RWPE2 (cell line): ENCODE measurements at regions not wholly inside any gene's neighbourhood (a gene's known extent, or its start where the extent isn't known, plus 50 kb on each side); places are given as distances from the start of the nearest gene placed in this dataset.

Source experiments
- ATAC-seq: fragments of 200-7000 bp; cut with Tn5 transposase; 3 replicates; pipeline ENCODE4 v1.9.1; 2021; ENCODE audit warnings: low read depth
- DNase-seq: peaks from one replicate; pipeline ENCODE4 v3.0.0-alpha.2; 2020; ENCODE audit warnings: low spot score
- H3K27ac ChIP-seq: fragments of 450-650 bp; 2 replicates; pipeline ENCODE4 v1.5.1; 2017; ENCODE audit warnings: mild to moderate bottlenecking; ENCODE audit not compliant: poor library complexity, severe bottlenecking
- H3K27me3 ChIP-seq: fragments of 250-450 bp; sonication (Bioruptor Pico); 2 replicates; pipeline ENCODE4 v1.5.1; 2021; ENCODE audit warnings: mild to moderate bottlenecking, moderate library complexity; ENCODE audit not compliant: insufficient read depth, poor library complexity, severe bottlenecking
- H3K36me3 ChIP-seq: fragments of 250-450 bp; sonication (Bioruptor Pico); 2 replicates; pipeline ENCODE4 v1.5.1; 2020; ENCODE audit warnings: low read depth, mild to moderate bottlenecking, moderate library complexity
- H3K4me1 ChIP-seq: fragments of 250-450 bp; sonication (Bioruptor Pico); 2 replicates; pipeline ENCODE4 v1.5.1; 2021; ENCODE audit warnings: mild to moderate bottlenecking, moderate library complexity; ENCODE audit not compliant: insufficient read depth, poor library complexity, severe bottlenecking
- H3K4me3 ChIP-seq: fragments of 250-450 bp; sonication (Bioruptor Pico); 2 replicates; pipeline ENCODE4 v1.5.1; 2021; ENCODE audit warnings: mild to moderate bottlenecking, moderate library complexity; ENCODE audit not compliant: severe bottlenecking
- H3K9me3 ChIP-seq: fragments of 250-450 bp; sonication (Bioruptor Pico); 2 replicates; pipeline ENCODE4 v1.5.1; 2021; ENCODE audit warnings: mild to moderate bottlenecking, moderate library complexity; ENCODE audit not compliant: severe bottlenecking
- TF ChIP-seq, protein P1 (sequence below): fragments of 450-650 bp; IDR thresholded peaks from one replicate; pipeline ENCODE4 v1.5.1; 2017; ENCODE audit warnings: mild to moderate bottlenecking, moderate library complexity; ENCODE audit not compliant: poor library complexity, severe bottlenecking

DNA sequence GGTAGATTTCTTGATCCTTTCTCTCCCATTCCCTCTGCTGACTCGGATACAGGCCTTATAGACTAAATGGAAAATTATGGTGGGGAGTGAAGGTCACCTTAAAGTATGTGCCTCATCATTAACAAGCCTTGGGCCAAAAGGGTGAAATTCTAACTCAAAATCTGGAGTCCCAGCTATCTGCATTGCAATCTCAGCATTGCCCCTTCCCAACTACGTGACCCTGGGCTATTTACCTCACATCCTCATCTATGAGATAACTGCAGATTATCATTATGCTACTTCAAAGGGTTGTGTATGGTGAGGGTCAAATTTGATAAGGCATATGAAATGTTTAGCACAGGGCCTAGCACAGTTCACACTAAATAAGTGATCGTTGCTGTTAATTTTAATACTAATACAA, 147.7 kb downstream of the WNT5A start:
- TF ChIP-seq, protein P1, sequence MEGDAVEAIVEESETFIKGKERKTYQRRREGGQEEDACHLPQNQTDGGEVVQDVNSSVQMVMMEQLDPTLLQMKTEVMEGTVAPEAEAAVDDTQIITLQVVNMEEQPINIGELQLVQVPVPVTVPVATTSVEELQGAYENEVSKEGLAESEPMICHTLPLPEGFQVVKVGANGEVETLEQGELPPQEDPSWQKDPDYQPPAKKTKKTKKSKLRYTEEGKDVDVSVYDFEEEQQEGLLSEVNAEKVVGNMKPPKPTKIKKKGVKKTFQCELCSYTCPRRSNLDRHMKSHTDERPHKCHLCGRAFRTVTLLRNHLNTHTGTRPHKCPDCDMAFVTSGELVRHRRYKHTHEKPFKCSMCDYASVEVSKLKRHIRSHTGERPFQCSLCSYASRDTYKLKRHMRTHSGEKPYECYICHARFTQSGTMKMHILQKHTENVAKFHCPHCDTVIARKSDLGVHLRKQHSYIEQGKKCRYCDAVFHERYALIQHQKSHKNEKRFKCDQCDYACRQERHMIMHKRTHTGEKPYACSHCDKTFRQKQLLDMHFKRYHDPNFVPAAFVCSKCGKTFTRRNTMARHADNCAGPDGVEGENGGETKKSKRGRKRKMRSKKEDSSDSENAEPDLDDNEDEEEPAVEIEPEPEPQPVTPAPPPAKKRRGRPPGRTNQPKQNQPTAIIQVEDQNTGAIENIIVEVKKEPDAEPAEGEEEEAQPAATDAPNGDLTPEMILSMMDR: no peak
- DNase-seq (no peak), ATAC-seq (no peak)
- Histone ChIP-seq H3K36me3 (no peaks in the 10 kb centered on the region), H3K27ac (no peak overlapping the region), H3K27me3 (no peaks in the 10 kb centered on the region), H3K4me3 (no peak overlapping the region), H3K9me3 (no peaks in the 10 kb centered on the region), H3K4me1 (no peaks in the 10 kb centered on the region)

DNA sequence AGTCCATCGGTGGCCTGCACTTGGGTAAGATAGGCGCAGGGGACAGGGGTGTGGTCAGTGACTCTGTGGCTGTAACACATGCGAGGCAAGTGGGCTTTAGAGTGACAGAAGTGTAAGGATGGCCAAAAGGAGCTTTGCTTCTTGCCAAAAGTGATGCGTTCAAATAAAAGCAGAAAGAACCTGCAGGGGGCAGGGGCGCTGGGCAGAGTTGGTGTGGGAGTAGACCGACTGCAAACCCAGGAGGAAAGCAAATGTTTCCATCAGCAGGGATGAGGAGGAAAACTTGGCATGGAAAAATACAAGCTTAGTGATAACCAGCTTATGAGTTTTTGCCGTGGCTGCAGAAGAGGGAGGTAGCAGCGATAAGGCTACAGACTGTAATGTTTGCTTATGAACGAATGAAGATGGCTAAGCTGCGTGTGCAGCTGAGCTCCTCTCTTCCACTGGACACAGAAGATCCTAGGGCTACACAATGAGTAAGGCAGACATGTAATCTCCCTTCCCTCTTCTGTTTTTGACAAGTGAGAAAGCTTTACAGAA, 149.4 kb downstream of the WNT5A start:
- no peaks in the 10 kb centered on the region for H3K27me3 ChIP-seq
- no peaks in the 10 kb centered on the region for H3K36me3 ChIP-seq
- H3K27ac ChIP-seq: no peak overlapping the region
- no peak for DNase-seq
- no peak overlapping the region for H3K4me3 ChIP-seq
- TF ChIP-seq, protein P1: no peak
- H3K4me1 ChIP-seq: no peaks in the 10 kb centered on the region
- ATAC-seq: no peak
- H3K9me3 ChIP-seq: no peaks in the 10 kb centered on the region

DNA sequence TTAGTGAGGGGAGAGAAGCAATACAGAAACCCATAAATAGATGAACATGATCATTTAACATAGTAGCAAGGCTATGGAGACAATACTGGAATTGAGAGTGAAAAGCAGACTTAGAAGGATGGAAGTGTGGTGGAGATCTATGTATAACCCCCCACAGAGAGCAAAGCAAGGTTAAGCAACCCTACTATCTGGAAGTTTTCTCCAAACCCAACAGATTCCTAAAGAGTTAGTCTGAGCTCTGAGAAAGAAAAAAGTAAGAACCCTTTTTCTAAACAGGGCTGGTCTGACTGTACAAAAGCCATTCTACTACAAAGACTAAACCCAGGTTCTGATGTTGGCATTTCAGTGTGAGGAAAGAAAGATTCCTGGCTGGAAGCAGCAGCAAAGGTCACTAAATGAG, 153.2 kb downstream of the WNT5A start:
- Histone ChIP-seq H3K36me3 (no peaks in the 10 kb centered on the region), H3K27ac (no peak overlapping the region)
- ATAC-seq: no peak

DNA sequence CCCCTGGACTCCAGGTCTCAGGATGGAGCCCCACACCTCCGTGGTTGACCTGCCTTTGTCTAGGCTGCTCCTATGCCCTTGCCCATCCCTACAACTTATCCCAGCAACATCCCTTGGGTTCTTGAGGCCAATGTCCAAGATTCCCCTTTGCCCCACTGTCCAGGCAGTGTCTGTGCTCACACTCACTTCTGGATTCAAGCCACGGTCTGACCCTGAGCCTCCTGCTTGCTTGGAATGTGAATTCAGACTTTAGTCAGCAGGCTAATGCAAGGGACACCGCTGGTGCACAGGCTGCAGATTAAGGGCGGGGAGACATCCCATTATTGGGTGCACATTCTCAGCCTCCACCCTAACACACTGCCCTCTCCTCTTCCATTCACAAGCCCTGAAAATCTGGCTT, 154.1 kb downstream of the WNT5A start:
- H3K9me3 ChIP-seq: no peaks in the 10 kb centered on the region
- H3K4me3 ChIP-seq: no peak overlapping the region
- no peaks in the 10 kb centered on the region for H3K36me3 ChIP-seq
- ATAC-seq (no peak), DNase-seq (no peak)
- no peak overlapping the region for H3K27ac ChIP-seq
- no peaks in the 10 kb centered on the region for H3K27me3 ChIP-seq
- peaks cover 14% of the 10 kb centered on the region for H3K4me1 ChIP-seq
- TF ChIP-seq, protein P1: no peak

More for the DNA sequence above, 153.2 kb downstream of the WNT5A start:
- peaks cover 14% of the 10 kb centered on the region for H3K4me1 ChIP-seq
- no peaks in the 10 kb centered on the region for H3K27me3 ChIP-seq
- no peak for DNase-seq
- TF ChIP-seq, protein P1: no peak
- no peaks in the 10 kb centered on the region for H3K9me3 ChIP-seq
- H3K4me3 ChIP-seq: no peak overlapping the region

DNA sequence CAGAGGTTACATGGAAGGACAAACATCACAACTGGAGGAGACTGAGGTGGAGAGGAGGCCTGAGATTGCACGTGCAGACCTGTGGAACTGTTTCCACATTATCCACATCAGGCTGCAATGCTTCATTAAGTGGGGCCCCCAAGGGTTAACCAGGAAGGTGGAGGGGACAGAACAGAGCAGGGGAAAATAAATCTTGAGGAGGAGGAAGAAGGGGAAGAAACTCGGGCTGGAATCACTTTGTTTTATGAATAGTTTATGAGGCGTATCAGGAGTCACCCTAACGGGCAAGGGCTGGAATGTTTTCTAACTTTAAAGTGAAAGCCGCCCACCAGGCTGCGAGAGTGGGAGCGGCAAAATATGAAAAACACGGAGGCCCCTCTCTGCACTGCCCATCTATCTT, 154.9 kb downstream of the WNT5A start:
- no peak overlapping the region for H3K4me3 ChIP-seq
- H3K36me3 ChIP-seq: no peaks in the 10 kb centered on the region
- no peaks in the 10 kb centered on the region for H3K27me3 ChIP-seq
- DNase-seq: no peak
- TF ChIP-seq, protein P1: no peak
- no peak for ATAC-seq
- H3K4me1 ChIP-seq: peaks cover 14% of the 10 kb centered on the region
- H3K27ac ChIP-seq: no peak overlapping the region
- H3K9me3 ChIP-seq: no peaks in the 10 kb centered on the region
